MM.1S (cell line): ENCODE measurements at regions not wholly inside any gene's neighbourhood (a gene's known extent, or its start where the extent isn't known, plus 50 kb on each side); places are given as distances from the start of the nearest gene placed in this dataset.

Experiments used
- EZH2 ChIP-seq: fragments of 300-600 bp; sonication (generic); optimal IDR thresholded peaks from 2 replicates; pipeline ENCODE3; 2017; ENCODE audit warnings: low read depth, mild to moderate bottlenecking, antibody characterized with exemption, low read length, mixed read lengths
- TF ChIP-seq, protein P1 (sequence below): fragments of 300-600 bp; sonication (generic); IDR thresholded peaks from 2 replicates; pipeline ENCODE4 v1.5.1; 2016; ENCODE audit warnings: antibody characterized with exemption, low read length, mixed read lengths

DNA sequence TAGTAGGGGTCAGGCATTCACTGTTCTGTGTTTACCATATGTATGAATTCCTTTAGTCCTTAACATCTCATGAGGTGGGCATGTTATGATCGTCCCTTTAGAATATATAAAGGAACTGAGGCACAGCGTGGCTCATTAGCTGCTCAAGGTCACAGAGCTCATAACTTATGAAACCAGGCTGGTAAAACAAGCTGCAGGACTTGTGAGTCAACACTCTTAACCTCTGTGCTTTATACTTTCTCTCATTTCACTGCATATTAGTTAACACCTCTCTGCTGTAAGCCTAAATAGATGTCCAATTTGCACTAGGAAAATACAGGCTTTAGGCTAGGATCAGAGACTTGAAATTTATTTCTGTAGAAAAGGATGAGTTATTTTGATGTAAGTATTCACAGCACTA is 180.3 kb upstream of the HDAC9 start:
- TF ChIP-seq, protein P1, sequence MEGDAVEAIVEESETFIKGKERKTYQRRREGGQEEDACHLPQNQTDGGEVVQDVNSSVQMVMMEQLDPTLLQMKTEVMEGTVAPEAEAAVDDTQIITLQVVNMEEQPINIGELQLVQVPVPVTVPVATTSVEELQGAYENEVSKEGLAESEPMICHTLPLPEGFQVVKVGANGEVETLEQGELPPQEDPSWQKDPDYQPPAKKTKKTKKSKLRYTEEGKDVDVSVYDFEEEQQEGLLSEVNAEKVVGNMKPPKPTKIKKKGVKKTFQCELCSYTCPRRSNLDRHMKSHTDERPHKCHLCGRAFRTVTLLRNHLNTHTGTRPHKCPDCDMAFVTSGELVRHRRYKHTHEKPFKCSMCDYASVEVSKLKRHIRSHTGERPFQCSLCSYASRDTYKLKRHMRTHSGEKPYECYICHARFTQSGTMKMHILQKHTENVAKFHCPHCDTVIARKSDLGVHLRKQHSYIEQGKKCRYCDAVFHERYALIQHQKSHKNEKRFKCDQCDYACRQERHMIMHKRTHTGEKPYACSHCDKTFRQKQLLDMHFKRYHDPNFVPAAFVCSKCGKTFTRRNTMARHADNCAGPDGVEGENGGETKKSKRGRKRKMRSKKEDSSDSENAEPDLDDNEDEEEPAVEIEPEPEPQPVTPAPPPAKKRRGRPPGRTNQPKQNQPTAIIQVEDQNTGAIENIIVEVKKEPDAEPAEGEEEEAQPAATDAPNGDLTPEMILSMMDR, result no peak
- no peak for TF ChIP-seq EZH2
